ENCODE measurements at regions not wholly inside any gene's neighbourhood (a gene's known extent, or its start where the extent isn't known, plus 50 kb on each side); places are given as distances from the start of the nearest gene placed in this dataset.
"Not testable (repeated sequence)": the region's sequence is repeated elsewhere in the genome, so short reads cannot be mapped to it uniquely, and the experiment has no call there.

DNA sequence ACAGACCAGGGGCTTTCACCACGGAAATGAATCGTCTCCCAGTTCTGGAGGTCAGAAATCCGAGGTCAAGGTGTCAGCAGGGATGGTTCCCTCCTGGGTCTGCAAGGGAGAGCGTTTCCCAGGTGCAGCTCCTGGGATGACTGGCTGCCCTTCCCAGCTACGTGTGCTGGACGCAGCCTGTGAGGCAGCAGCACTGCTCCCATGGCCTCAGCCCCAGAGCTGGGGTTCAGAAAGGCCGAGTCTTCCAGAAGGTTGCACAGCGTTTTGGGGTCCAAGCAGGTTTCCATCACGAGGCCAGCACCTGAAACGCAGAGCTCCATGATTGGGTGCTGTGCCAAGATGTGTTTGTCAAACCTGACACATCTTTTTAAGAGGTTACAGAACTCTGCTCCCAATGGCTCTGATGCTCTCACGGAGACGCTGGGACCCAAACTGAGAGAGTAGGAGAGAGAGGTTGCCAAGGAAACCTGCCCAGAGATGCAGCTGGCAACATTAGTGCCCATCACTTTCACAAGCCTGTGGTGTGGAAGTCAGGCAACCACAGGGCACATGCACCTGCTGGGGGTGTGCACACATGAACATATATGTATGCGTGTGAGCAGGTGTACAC lies 65.8 kb upstream of the LRPAP1 start:
- not testable (repeated sequence) for TF ChIP-seq EZH2phosphoT487 (IDR thresholded peaks at IDR 0.05; ENCODE audit: borderline replicate concordance, low read depth); POLR2AphosphoS5 (IDR thresholded peaks at IDR 0.05; ENCODE audit: low read depth, low read length); TCF12 (IDR thresholded peaks at IDR 0.05); RCOR1 (IDR thresholded peaks at IDR 0.05; ENCODE audit: low read length); GATA2 (CRISPR knock-in tag; IDR thresholded peaks at IDR 0.05); EP300 (IDR thresholded peaks at IDR 0.05; ENCODE audit: borderline replicate concordance in 1 of 2, low read depth in 1 of 2, low read length in 1 of 2)
- TF ChIP-seq, protein P1, sequence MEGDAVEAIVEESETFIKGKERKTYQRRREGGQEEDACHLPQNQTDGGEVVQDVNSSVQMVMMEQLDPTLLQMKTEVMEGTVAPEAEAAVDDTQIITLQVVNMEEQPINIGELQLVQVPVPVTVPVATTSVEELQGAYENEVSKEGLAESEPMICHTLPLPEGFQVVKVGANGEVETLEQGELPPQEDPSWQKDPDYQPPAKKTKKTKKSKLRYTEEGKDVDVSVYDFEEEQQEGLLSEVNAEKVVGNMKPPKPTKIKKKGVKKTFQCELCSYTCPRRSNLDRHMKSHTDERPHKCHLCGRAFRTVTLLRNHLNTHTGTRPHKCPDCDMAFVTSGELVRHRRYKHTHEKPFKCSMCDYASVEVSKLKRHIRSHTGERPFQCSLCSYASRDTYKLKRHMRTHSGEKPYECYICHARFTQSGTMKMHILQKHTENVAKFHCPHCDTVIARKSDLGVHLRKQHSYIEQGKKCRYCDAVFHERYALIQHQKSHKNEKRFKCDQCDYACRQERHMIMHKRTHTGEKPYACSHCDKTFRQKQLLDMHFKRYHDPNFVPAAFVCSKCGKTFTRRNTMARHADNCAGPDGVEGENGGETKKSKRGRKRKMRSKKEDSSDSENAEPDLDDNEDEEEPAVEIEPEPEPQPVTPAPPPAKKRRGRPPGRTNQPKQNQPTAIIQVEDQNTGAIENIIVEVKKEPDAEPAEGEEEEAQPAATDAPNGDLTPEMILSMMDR (IDR thresholded peaks at IDR 0.05) = not testable (repeated sequence)
- TF ChIP-seq, protein P2, sequence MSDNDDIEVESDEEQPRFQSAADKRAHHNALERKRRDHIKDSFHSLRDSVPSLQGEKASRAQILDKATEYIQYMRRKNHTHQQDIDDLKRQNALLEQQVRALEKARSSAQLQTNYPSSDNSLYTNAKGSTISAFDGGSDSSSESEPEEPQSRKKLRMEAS (IDR thresholded peaks at IDR 0.05; ENCODE audit: low read depth) = not testable (repeated sequence)
